ENCODE measurements at regions not wholly inside any gene's neighbourhood (a gene's known extent, or its start where the extent isn't known, plus 50 kb on each side); places are given as distances from the start of the nearest gene placed in this dataset.

DNA sequence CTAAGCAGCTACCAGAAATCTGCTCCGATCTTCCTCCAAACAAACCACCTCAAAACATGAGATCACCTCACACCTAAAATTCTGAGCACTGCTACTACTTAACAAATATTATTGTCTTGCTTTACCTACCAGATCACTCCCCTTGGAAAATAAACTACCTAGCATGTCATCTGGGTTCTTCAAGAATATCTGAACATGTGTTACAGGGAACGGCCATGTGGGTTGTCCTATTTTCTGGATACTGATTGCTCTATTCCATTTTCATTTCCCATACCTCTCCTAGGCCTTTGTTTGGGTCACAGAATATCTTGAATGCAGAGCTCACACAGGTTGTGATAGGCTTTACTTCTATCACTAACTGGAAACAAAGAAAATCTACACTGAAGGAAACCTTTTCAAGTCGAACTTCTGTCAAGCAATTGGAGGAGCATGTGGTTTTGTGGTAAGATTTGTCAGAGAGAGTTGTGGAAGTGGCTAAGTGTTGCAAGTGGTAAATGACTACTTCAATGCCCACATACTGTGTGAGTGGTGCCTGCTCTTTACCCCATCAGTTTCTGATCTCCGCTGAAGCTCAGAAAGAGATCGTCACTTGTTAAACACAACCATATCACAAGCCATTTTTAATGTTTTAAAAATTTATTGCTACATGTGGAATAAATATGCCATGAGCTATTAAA is 739.1 kb upstream of the ZEB2 start:
- H3K36me3 Mint-ChIP-seq (ENCODE audit: insufficient read depth, unreplicated experiment), result no peaks in the 10 kb centered on the region
- no peak overlapping the region for H3K27ac Mint-ChIP-seq (ENCODE audit: low read depth, unreplicated experiment)
- ChIA-PET CTCF (no interaction called here), POLR2A (no interaction called here)
- H3K4me1 Mint-ChIP-seq (ENCODE audit: insufficient read depth, unreplicated experiment), result no peaks in the 10 kb centered on the region
- no peak for DNase-seq (ENCODE audit: unreplicated experiment)
- H3K4me3 Mint-ChIP-seq (ENCODE audit: unreplicated experiment), result no peak overlapping the region
- BruUV-seq (replicated peaks), result no TSS peak
- no peaks in the 10 kb centered on the region for H3K27me3 Mint-ChIP-seq (ENCODE audit: insufficient read depth, unreplicated experiment)
- no peaks in the 10 kb centered on the region for H3K9me3 Mint-ChIP-seq (ENCODE audit: unreplicated experiment)
- intact Hi-C loops (cut with micrococcal nuclease), result no loop called here
- TF ChIP-seq, protein P1, sequence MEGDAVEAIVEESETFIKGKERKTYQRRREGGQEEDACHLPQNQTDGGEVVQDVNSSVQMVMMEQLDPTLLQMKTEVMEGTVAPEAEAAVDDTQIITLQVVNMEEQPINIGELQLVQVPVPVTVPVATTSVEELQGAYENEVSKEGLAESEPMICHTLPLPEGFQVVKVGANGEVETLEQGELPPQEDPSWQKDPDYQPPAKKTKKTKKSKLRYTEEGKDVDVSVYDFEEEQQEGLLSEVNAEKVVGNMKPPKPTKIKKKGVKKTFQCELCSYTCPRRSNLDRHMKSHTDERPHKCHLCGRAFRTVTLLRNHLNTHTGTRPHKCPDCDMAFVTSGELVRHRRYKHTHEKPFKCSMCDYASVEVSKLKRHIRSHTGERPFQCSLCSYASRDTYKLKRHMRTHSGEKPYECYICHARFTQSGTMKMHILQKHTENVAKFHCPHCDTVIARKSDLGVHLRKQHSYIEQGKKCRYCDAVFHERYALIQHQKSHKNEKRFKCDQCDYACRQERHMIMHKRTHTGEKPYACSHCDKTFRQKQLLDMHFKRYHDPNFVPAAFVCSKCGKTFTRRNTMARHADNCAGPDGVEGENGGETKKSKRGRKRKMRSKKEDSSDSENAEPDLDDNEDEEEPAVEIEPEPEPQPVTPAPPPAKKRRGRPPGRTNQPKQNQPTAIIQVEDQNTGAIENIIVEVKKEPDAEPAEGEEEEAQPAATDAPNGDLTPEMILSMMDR (IDR thresholded peaks at IDR 0.05; ENCODE audit: unreplicated experiment), result no peak

DNA sequence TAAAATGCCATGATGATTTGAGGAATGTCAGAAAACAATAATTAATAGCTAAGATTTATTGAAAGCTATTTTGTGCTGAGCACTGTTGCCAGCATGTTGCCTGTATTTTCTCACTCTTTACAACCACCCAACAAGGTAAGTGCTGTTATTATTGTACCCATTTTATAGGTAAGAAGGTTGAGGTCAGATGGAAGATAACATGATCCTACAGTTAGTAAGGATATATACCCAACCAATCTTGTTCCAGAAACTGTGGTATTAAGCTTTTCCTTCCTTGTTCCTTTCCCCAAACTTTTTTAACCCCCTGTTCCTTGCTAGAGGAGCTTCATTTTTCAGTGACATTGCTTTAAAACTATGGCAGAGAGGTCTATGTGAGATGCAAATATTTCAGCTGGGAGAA is 738.0 kb upstream of the ZEB2 start:
- no peaks in the 10 kb centered on the region for H3K9me3 Mint-ChIP-seq (ENCODE audit: unreplicated experiment)
- TF ChIP-seq, protein P1 (IDR thresholded peaks at IDR 0.05; ENCODE audit: unreplicated experiment), result no peak
- no TSS peak for BruUV-seq (replicated peaks)
- H3K27me3 Mint-ChIP-seq (ENCODE audit: insufficient read depth, unreplicated experiment), result no peaks in the 10 kb centered on the region
- H3K4me1 Mint-ChIP-seq (ENCODE audit: insufficient read depth, unreplicated experiment), result no peaks in the 10 kb centered on the region
- H3K27ac Mint-ChIP-seq (ENCODE audit: low read depth, unreplicated experiment), result no peak overlapping the region
- H3K36me3 Mint-ChIP-seq (ENCODE audit: insufficient read depth, unreplicated experiment), result no peaks in the 10 kb centered on the region
- POLR2A ChIA-PET, result interaction anchor here (0.5 to 1.0 kb wide), 2 partner anchors 495 to 696 kb away, joined by 3 to 4 read pairs; no protein-coding TSS in a partner anchor
- intact Hi-C loops (cut with micrococcal nuclease), result no loop called here
- H3K4me3 Mint-ChIP-seq (ENCODE audit: unreplicated experiment), result no peak overlapping the region
- CTCF ChIA-PET, result interaction anchor here (0.6 kb wide), 1 partner anchor 1186 kb away, joined by 5 read pairs; no protein-coding TSS in a partner anchor
- DNase-seq (ENCODE audit: unreplicated experiment), result no peak

DNA sequence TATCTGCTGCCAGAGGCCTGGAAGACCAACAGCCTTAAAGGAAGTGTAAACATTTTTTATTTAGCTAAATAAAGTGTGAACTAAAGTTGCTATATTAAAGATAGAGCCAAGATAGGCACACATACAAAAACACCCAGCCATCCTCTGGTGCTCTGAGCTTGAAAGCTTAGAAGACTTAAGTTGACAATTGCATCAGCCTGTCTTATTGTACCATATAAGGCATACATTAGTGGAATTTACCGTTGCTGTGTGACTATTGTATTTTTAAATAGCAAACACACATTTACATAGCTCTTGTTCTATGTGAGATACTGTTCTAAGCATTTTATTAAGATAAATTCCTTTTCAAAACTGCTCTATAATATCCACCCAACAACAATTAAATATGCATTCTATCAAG is 736.6 kb upstream of the ZEB2 start:
- Mint-ChIP-seq H3K4me1 (ENCODE audit: insufficient read depth, unreplicated experiment) (no peaks in the 10 kb centered on the region), H3K4me3 (ENCODE audit: unreplicated experiment) (no peak overlapping the region), H3K27ac (ENCODE audit: low read depth, unreplicated experiment) (no peak overlapping the region), H3K36me3 (ENCODE audit: insufficient read depth, unreplicated experiment) (no peaks in the 10 kb centered on the region), H3K9me3 (ENCODE audit: unreplicated experiment) (no peaks in the 10 kb centered on the region), H3K27me3 (ENCODE audit: insufficient read depth, unreplicated experiment) (no peaks in the 10 kb centered on the region)
- POLR2A ChIA-PET, result interaction anchor here (0.6 kb wide), 1 partner anchor 1656 kb away, joined by 3 read pairs; no protein-coding TSS in a partner anchor
- DNase-seq (ENCODE audit: unreplicated experiment), result no peak
- intact Hi-C loops (cut with micrococcal nuclease), result no loop called here
- CTCF ChIA-PET, result interaction anchor here (0.7 kb wide), 1 partner anchor 496 kb away, joined by 3 read pairs; no protein-coding TSS in a partner anchor
- TF ChIP-seq, protein P1 (IDR thresholded peaks at IDR 0.05; ENCODE audit: unreplicated experiment), result no peak
- no TSS peak for BruUV-seq (replicated peaks)

DNA sequence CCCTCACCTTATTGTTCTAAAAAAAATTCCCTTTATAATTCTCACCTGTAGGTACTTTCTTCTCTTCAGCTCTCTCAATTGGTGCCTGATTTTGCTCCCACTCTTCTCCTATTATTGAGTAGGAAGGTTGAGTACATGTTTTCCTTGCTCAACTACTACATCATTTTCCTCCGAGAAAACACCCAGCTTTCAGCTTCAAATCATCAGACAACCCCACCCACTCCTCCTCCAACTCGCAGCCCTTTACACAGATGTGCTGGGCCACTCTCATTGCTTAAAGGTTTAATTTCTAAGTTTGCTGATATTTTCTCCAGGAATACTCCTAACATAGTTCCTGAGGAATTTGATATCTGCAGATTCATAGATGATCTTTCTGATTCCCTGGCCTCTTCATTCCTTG is 734.4 kb upstream of the ZEB2 start:
- no peak for DNase-seq (ENCODE audit: unreplicated experiment)
- Mint-ChIP-seq H3K4me3 (ENCODE audit: unreplicated experiment) (no peak overlapping the region), H3K4me1 (ENCODE audit: insufficient read depth, unreplicated experiment) (no peaks in the 10 kb centered on the region), H3K9me3 (ENCODE audit: unreplicated experiment) (no peaks in the 10 kb centered on the region), H3K27ac (ENCODE audit: low read depth, unreplicated experiment) (no peak overlapping the region), H3K36me3 (ENCODE audit: insufficient read depth, unreplicated experiment) (no peaks in the 10 kb centered on the region), H3K27me3 (ENCODE audit: insufficient read depth, unreplicated experiment) (no peaks in the 10 kb centered on the region)
- no TSS peak for BruUV-seq (replicated peaks)
- intact Hi-C loops (cut with micrococcal nuclease), result no loop called here
- TF ChIP-seq, protein P1 (IDR thresholded peaks at IDR 0.05; ENCODE audit: unreplicated experiment), result no peak
- CTCF ChIA-PET, result no interaction called here
- POLR2A ChIA-PET, result no interaction called here

All from MCF 10A (cell line).